ENCODE measurements at regions not wholly inside any gene's neighbourhood (a gene's known extent, or its start where the extent isn't known, plus 50 kb on each side); places are given as distances from the start of the nearest gene placed in this dataset.
A peak's percentile ranks its signal among the peaks of the same experiment; 100 is the strongest.

- no peak for DNase-seq (ENCODE audit: low read depth in 2 of 2)
Observed at GRCh38 chr20:40168981-40169620, 519.9 kb downstream of the MAFB start.

GRCh38 chr20:40161391-40161790 lies 527.6 kb downstream of the MAFB start:
- DNase-seq (ENCODE audit: low read depth in 2 of 2) = no peak

DNA sequence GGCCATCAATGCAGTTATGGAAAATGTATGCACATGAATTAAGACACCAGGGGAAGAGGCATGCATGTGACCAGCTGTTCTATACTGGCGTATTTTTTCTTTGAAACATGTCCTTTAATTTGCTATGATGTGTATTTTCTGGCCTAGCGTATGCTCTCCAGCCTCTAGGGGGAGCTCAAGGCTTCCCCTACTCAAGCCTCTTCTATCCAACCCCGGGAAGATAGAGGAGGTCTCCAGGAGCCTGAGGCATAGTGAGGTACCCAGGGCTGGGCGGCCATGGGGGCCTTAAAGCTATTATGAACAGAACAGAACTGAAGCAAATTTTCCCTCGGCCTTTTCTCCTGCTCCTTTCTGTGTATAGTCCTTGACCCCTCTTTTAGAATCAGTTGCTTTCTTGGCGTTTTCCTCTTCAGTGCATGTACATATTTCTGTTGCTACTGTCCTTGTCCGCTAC lies 528.9 kb downstream of the MAFB start:
- DNase-seq (ENCODE audit: low read depth in 2 of 2) = peak; percentile 71 to 85

- no peak for DNase-seq (ENCODE audit: low read depth in 2 of 2)
Observed at GRCh38 chr20:40159276-40159675, 529.8 kb downstream of the MAFB start.

- DNase-seq (ENCODE audit: low read depth in 2 of 2) = no peak
Observed at GRCh38 chr20:40156600-40157317, 532.3 kb downstream of the MAFB start.

GRCh38 chr20:40154514-40154913 lies 534.5 kb downstream of the MAFB start:
- no peak for DNase-seq (ENCODE audit: low read depth in 2 of 2)

GRCh38 chr20:40148886-40149285 lies 540.1 kb downstream of the MAFB start:
- DNase-seq (ENCODE audit: low read depth in 2 of 2) = peak in 1 of 2 donors; percentile 3

GRCh38 chr20:40146071-40146470 lies 543.0 kb downstream of the MAFB start:
- DNase-seq (ENCODE audit: low read depth in 2 of 2) = no peak

DNA sequence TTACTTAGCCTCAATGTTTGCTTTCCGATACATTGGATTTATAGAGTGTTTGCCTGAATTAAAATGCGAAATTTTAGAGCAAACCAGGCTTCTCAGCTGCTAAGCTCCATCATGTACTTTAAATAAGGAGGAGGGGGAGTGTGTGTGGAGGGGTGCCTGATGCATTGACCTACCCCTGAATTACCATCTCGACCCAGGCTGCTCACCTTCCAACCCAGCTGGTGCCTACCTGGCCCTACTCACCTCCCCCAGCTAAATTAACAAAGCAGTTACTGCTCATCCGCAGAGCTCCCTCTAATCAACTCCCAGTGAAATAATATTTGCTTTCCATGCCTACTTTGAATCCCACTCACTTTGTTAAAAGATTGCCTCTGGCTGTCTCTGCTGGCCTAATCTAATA lies 544.5 kb downstream of the MAFB start:
- DNase-seq (ENCODE audit: low read depth in 2 of 2) = no peak

DNA sequence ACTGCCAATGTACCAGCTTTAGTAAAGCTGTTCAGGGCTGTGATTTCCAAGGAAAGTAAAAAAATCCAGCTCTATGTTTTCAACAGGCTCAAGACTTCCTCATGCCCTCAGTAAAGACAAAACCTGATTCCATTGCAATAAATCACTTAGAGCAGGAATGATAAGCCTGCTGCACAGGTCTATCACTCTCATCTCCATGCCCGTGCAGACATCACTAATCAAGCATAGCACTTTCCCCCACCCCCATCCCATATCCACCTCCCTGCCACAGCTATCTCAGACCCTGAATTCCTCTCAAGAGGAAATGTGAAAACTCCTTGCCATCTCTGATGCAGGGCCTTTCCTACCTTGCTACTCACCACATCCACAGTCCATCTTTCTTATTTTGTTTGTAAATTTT lies 554.9 kb downstream of the MAFB start:
- no peak for DNase-seq (ENCODE audit: low read depth in 2 of 2)

GRCh38 chr20:40120827-40121226 lies 568.2 kb downstream of the MAFB start:
- DNase-seq (ENCODE audit: low read depth in 2 of 2) = no peak

DNA sequence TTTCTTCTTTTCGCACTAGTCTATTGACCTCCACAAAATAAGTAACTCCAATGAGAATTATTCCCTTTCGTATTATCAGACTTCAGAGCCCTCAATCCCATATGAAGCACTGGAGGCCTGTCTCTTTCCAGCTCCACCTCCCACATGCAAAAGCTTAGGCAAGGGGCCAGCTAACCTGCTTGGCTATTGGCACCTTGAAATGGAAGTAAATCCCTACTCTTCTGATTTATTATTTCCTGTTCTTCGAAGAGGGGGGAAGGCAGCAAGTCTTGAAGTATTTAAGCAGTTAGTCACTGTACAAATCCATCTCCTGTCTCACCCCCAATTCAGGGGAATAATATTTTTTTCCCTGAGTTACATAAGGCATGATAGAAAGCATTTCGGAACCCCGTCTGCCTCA lies 577.8 kb downstream of the MAFB start:
- DNase-seq (ENCODE audit: low read depth in 2 of 2) = no peak

- no peak for DNase-seq (ENCODE audit: low read depth in 2 of 2)
Observed at GRCh38 chr20:40110311-40110831, 578.7 kb downstream of the MAFB start.

DNA sequence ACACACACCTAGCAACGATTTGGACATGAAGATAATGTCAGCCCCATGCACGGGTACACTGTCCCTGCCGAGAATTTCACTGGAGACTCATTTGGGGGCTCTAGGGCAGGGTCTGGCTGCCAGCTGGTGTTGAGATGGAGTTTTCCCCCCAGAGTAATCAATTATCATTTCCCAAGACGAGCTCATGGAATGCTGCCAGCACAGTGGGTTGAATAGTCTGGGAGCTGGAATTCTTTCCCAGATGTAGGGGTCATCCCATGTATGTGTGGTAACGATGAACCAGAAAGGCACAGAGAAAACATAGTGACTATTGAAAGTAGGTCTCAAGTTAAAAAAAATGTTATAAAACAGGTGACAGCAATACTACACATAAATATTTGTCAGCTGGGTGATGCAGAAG lies 579.9 kb downstream of the MAFB start:
- no peak for DNase-seq (ENCODE audit: low read depth in 2 of 2)

GRCh38 chr20:40108321-40108720 lies 580.7 kb downstream of the MAFB start:
- DNase-seq (ENCODE audit: low read depth in 2 of 2) = no peak

- DNase-seq (ENCODE audit: low read depth in 2 of 2) = no peak
Observed at GRCh38 chr20:40104959-40105358, 584.1 kb downstream of the MAFB start.

DNA sequence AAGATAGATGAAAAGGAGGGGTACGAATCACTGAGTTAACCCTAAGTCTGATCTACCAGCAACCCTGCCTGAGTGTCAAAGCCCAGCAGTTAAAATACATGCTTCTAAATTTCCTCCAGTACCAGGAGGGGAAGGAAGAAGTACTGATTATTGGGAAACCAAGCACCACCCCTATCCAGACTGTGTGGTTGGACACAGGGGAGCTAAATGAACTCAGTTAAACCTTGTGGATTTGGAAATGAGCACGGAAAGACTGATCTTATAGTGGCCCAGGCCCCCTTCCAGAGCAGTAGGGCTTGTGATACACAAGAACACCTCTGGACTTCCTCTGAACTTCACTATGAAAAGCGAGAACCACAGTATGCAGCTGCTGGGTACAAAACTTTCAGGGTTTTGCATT lies 585.6 kb downstream of the MAFB start:
- no peak for DNase-seq (ENCODE audit: low read depth in 2 of 2)

- DNase-seq (ENCODE audit: low read depth in 2 of 2) = no peak
Observed at GRCh38 chr20:40101560-40101959, 587.5 kb downstream of the MAFB start.

DNA sequence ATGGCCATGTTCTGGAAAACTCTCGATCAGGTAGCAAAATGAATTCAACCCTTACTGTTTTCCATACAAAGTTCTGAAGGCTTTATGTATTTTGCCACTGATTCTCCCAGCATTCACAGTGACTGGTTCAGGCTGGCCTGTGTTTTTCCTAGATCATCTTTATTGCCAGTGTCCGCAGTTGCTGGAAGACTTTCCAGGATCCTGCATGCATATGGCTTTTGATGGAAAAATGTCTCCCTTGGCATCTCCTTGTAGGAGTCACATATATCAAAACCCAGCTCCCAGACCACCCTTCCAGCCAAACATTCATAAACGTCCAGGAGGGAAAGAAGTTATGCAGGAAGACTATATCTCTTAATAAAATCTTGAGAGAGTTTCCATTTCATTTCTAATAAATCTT lies 588.8 kb downstream of the MAFB start:
- no peak for DNase-seq (ENCODE audit: low read depth in 2 of 2)

DNA sequence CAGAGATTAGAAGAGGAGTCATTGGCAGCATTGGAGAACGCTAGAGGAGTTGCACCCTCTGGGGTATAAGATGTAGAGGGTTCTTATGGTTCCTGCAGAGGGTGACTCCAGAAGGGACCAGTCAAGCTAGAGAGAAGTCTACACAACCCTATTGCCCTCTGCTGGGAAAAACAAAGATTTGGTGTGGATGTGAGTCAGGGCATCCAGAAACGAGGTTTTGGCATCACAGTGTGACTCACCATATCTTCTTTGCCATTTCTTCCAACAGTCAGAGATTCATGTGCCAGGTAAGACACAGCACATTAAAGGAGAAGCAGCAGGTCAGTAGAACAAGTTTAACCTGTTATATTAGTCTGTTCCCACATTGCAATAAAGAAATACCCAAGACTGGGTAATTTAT lies 598.8 kb downstream of the MAFB start:
- DNase-seq (ENCODE audit: low read depth in 2 of 2) = no peak

DNA sequence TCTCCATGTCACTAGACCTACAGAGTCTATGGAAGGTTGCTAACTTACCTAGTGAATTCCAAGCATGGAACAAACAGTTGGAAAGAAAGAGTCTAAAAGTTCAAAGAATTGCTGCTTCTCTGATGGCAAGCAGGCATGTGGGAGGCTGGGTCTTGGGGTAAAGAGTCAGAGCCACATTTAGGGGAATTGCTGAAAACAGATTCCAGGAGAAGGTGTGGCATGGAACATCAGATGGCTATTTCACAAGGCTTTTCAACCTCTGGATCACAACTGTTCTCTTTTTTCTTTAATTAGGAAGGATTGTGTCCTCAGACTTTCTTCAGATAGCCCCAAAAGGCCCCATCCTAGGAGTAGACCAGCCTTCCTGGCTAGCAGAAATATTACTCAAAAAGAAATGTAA lies 601.5 kb downstream of the MAFB start:
- DNase-seq (ENCODE audit: low read depth in 2 of 2) = no peak

DNA sequence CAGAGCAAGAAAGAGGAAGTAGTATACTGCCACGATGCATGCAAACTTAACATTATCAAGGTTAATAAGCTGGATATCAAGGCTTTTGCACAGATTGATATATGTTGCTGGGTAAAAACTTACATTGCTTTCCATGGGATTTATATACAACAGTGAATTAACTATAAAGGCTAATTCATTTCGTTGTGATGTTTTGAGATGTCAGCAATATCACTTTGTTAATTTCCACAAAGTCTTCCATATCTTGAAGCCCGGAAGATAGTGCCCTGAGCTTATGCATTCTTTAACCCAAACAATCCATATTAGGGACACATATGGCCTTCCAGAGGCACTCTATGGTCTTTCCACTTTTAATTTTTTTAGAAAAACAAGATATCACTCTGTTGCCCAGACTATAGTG lies 603.5 kb downstream of the MAFB start:
- no peak for DNase-seq (ENCODE audit: low read depth in 2 of 2)

- no peak for DNase-seq (ENCODE audit: low read depth in 2 of 2)
Observed at GRCh38 chr20:40082436-40082835, 606.6 kb downstream of the MAFB start.

Measured in lung microvascular endothelial cell (primary cell).